GM12864 (cell line): ENCODE measurements at regions not wholly inside any gene's neighbourhood (a gene's known extent, or its start where the extent isn't known, plus 50 kb on each side); places are given as distances from the start of the nearest gene placed in this dataset.

Experiments
- DNase-seq: peaks from one replicate; pipeline ENCODE4 v3.0.0-alpha.2; 2011; ENCODE audit warnings: low read depth
- H3K4me3 ChIP-seq: 2 replicates; pipeline ENCODE4 v1.5.1; 2011; ENCODE audit warnings: mild to moderate bottlenecking, low read depth, low read length, control low read depth
- TF ChIP-seq, protein P1 (sequence below): IDR thresholded peaks from 2 replicates; pipeline ENCODE4 v1.5.1; 2011; ENCODE audit warnings: low read depth, mild to moderate bottlenecking, moderate library complexity, low read length, control low read depth, inconsistent platforms; ENCODE audit errors: missing control alignments

DNA sequence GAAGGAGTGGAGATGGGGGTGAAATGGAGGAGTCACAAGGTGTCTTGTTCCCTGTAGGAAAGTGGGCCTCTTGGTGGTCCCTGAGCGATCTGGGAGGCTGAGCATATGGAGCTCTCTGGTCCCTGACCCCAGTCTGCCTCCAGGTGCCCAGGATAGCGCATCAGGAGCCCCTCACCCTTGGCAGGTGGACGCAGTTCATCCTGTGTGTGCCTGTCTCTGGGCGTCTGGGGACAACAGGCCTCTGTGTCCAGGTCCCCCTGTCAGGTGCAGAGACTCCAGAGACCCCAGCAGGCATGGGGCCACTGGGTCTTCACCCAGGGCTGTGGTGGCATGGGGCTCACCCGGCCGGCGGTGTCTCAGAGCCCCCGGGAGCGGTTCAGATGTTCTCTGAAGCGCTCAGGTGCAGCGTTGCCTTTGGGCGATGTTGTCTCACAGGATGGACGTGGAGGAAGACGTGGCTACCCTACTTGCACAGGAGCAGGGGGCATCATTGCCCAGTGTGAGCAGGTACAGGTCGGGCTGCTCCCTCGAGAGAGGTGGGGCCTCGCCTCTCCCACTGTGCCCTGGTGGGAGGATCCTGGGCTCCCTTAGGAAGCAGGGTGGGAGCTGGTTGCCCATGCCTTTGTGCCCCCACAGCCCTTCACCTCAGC lies 58.1 kb upstream of the TPM4 start:
- TF ChIP-seq, protein P1, sequence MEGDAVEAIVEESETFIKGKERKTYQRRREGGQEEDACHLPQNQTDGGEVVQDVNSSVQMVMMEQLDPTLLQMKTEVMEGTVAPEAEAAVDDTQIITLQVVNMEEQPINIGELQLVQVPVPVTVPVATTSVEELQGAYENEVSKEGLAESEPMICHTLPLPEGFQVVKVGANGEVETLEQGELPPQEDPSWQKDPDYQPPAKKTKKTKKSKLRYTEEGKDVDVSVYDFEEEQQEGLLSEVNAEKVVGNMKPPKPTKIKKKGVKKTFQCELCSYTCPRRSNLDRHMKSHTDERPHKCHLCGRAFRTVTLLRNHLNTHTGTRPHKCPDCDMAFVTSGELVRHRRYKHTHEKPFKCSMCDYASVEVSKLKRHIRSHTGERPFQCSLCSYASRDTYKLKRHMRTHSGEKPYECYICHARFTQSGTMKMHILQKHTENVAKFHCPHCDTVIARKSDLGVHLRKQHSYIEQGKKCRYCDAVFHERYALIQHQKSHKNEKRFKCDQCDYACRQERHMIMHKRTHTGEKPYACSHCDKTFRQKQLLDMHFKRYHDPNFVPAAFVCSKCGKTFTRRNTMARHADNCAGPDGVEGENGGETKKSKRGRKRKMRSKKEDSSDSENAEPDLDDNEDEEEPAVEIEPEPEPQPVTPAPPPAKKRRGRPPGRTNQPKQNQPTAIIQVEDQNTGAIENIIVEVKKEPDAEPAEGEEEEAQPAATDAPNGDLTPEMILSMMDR: no peak
- DNase-seq: no peak
- no peak overlapping the region for H3K4me3 ChIP-seq

DNA sequence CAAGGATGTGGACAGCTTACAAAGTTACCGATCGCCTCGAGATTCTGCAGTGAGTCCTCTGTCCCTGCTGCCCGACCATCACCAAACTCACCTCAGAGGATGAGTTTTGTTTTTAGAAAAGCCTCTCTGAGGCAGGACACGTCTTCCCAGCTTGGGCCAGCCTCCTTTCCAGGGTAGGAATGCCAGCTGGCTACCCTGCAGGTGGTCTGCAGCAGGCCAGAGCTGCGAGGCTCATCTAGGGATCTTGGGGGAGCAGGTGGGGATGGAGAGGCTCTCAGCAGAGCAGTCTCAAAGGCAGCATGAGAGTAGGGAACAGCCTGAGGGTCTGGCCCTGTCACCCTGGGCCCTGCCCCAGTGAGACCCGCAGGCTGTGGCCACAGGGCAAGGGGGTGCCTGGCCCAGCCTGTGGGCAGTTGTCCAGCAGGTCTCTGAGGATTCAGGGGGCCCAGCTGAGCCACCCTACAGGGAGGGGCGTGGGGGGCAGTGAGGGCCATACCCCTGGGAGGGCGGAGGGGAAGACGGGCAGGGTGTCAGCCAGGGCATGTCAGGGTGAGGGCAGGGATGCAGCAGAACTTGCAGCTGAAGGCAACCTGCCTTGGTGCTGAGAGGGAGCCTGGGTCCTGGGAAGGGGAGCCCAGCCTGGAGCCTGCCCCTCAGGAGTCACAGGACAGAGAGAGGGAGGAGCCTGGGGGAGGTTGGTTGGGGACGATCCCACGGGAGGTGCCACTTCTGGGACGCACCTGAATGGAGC lies 57.3 kb upstream of the TPM4 start:
- H3K4me3 ChIP-seq: no peak overlapping the region
- TF ChIP-seq, protein P1: no peak
- DNase-seq: no peak

DNA sequence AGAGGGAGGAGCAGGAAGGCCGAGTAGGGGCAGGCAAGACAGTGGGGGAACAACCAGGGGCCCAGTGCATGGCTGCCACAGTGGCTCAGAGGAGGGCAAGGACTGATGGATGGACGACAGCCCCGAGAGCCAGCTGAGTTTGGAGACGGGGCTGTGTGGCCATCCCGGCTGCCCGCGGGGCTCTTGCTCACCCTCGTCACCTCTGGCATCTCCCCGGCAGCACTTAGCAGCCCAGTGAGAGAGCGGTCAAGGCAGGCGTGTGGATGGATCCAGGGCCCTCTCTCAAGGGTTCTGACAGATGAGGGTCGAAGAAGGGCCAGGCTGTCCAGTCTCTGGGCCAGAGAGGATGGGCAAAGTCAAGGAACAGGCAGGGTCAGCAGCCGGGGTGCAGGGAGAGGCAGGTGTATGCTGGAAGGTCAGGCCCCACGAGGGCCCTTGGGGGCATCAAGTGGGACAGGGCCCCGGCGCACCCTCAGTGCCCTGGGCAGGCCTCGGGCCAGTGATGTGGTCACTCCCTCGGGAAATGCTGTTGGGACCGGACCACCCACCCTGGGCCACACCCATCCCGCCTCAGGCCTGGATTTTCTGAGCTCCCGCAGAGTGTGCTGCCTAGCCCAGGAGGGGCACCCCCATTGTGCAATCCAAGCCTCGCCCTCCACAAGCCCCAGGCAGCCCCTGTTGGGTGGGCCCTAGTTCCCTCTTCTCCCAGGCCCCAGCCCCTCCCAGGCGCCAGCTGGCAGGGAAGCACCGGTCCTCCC lies 56.4 kb upstream of the TPM4 start:
- no peak for DNase-seq
- H3K4me3 ChIP-seq: no peak overlapping the region
- TF ChIP-seq, protein P1: no peak

DNA sequence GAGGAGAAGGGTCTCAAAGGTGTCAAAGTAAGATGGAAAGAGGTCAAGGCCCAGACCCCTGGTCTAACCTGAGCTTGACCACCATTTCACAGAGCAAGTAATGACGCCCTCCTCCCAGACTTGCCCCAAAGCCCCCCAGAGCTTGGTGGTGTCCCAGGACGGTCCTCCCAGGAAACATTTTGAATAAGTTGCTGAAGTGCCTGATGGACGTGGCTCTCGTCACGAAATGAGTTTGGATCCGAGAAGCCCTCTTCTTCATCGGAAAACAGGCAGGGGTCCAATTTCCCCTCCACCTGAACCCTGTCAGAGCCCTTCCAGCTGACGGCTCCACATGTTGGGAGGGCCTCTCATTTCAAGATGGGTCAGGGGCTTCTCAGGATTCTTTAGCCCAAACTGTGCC lies 54.5 kb upstream of the TPM4 start:
- no peak for DNase-seq
- TF ChIP-seq, protein P1: no peak

DNA sequence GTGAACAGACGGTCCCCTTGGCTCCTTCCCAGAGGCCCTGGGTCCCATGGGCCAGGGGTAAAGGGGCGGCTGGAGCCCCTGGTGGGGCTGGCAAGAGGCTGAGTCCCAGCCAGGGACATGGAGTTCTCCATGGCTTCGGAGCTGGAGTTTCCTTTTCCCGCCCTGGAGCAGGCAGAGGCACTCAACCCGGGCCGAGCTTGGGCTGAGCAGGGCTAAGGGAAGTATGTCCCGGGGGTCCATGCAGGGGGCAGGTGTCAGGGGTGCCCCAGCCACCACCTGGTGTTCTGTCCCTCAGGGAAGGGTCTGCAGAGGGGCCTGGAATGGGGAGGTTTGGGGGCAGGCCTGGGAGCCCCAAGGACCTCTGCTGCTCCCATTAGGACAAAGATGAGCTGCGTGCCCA lies 54.0 kb upstream of the TPM4 start:
- H3K4me3 ChIP-seq: no peak overlapping the region
- no peak for DNase-seq
- TF ChIP-seq, protein P1: no peak

More for the DNA sequence above, 54.5 kb upstream of the TPM4 start:
- no peak overlapping the region for H3K4me3 ChIP-seq

DNA sequence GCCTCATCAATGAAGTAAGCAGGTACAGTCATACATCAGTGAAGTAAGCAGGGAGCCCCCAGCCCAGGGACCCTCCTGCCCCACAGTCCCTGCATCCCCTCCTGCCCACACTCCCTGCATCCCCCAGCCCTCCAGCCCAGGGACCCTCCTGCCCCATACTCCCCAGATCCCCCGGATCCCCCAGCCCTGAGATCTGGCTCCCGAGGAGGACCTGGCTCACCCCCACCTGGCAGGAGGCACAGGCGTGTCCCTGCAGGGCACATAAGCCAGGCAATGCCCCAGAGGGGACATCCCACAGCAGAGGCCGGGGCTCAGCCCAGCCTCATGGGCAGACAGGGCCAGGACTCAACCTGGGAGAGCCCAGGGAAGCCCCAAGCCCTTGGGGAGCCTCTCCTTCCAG lies 53.6 kb upstream of the TPM4 start:
- TF ChIP-seq, protein P1: no peak
- no peak overlapping the region for H3K4me3 ChIP-seq
- DNase-seq: no peak
